B cell (primary cell): ENCODE measurements at regions not wholly inside any gene's neighbourhood (a gene's known extent, or its start where the extent isn't known, plus 50 kb on each side); places are given as distances from the start of the nearest gene placed in this dataset.

Source experiments
- ATAC-seq: fragments of 200-7000 bp; cut with Tn5 transposase; one replicate; pipeline ENCODE4 v1.10.0; 2021; ENCODE audit warnings: low read depth, mild to moderate bottlenecking, moderate number of reproducible peaks, moderate library complexity
- CTCF ChIA-PET: fragments of 350-600 bp; sonication (Branson Sonifier 250); formaldehyde crosslinking; loops from one replicate; lab custom pipeline; 2021; ENCODE audit warnings: antibody characterized with exemption, inconsistent platforms; lab: Charles Lee
- POLR2A ChIA-PET: fragments of 350-600 bp; sonication (Branson Sonifier 250); formaldehyde crosslinking; loops from one replicate; lab custom pipeline; 2021; ENCODE audit warnings: antibody characterized with exemption; lab: Charles Lee
- DNase-seq: peaks from one replicate; pipeline ENCODE4 v3.0.0; 2013
- H2AFZ ChIP-seq: 2 replicates; pipeline ENCODE4 v1.6.1; 2012; ENCODE audit warnings: mild to moderate bottlenecking, low read depth, low read length; ENCODE audit not compliant: insufficient read depth, poor library complexity, severe bottlenecking
- H3K27ac ChIP-seq, 2 donors: 1 replicate in 1 of 2; 2 replicates in 1 of 2; pipeline ENCODE4 v1.5.1; 2012 to 2013; ENCODE audit warnings: low read length in 2 of 2, mild to moderate bottlenecking in 2 of 2, moderate library complexity in 1 of 2
- H3K27me3 ChIP-seq, 4 experiments: fragments of 200-600 bp in 1 of 4; sonication (generic) in 1 of 4; replicated peaks in 1 of 4; 1 replicate in 2 of 4; 2 replicates in 2 of 4; pipeline versions ENCODE4 v1.6.1 to v1.7.0; 2013 to 2016; ENCODE audit warnings: low read length in 3 of 4, mild to moderate bottlenecking in 2 of 4, mixed read lengths in 1 of 4, moderate library complexity in 1 of 4; ENCODE audit not compliant: insufficient read depth in 4 of 4, control insufficient read depth in 3 of 4; ENCODE audit errors: control extremely low read depth in 1 of 4
- H3K36me3 ChIP-seq, 2 experiments: replicated peaks in 1 of 2; 1 replicate in 1 of 2; 2 replicates in 1 of 2; pipeline versions ENCODE4 v1.6.1 to v1.7.1; 2013; ENCODE audit warnings: low read length in 1 of 2; ENCODE audit not compliant: insufficient read depth in 2 of 2, control insufficient read depth in 1 of 2; ENCODE audit errors: control extremely low read depth in 1 of 2, extremely low read depth in 1 of 2
- H3K4me1 ChIP-seq, 2 donors: fragments of 200-600 bp in 1 of 2; sonication (generic) in 1 of 2; 1 replicate in 1 of 2; 2 replicates in 1 of 2; pipeline versions ENCODE4 v1.5.1 to v1.6.1; 2013 to 2017; ENCODE audit warnings: low read length in 2 of 2; ENCODE audit not compliant: control insufficient read depth in 2 of 2, insufficient read depth in 2 of 2
- H3K4me2 ChIP-seq: replicated peaks from 2 replicates; pipeline ENCODE3; 2012; ENCODE audit warnings: mild to moderate bottlenecking, low read depth, low read length; ENCODE audit not compliant: poor library complexity, severe bottlenecking
- H3K4me3 ChIP-seq, 5 experiments: fragments of 200-600 bp in 1 of 5; sonication (generic) in 1 of 5; 1 replicate in 3 of 5; 2 replicates in 2 of 5; pipeline versions ENCODE4 v1.5.1 to v1.7.0; 2011 to 2016; ENCODE audit warnings: low read length in 4 of 5, mild to moderate bottlenecking in 4 of 5, low read depth in 2 of 5, control low read depth in 1 of 5, moderate library complexity in 1 of 5; ENCODE audit not compliant: insufficient read depth in 1 of 5; ENCODE audit errors: control extremely low read depth in 1 of 5, extremely low read depth in 1 of 5
- H3K79me2 ChIP-seq: fragments of 200-600 bp; sonication (generic); one replicate; pipeline ENCODE4 v1.6.0; 2016; ENCODE audit warnings: low read length; ENCODE audit not compliant: control insufficient read depth, insufficient read depth
- H3K9ac ChIP-seq: fragments of 200-600 bp; sonication (generic); 2 replicates; pipeline ENCODE4 v1.6.1; 2017; ENCODE audit warnings: mild to moderate bottlenecking, low read length, moderate library complexity
- H3K9me3 ChIP-seq, 3 donors: one replicate each; pipeline versions ENCODE4 v1.6.1 to v1.7.1; 2013; ENCODE audit warnings: low read length in 2 of 3; ENCODE audit not compliant: control insufficient read depth in 2 of 3, insufficient read depth in 1 of 3; ENCODE audit errors: control extremely low read depth in 1 of 3
- H4K20me1 ChIP-seq: 2 replicates; pipeline ENCODE4 v1.6.0; 2012; ENCODE audit warnings: mild to moderate bottlenecking, low read length; ENCODE audit not compliant: insufficient read depth, control insufficient read depth, poor library complexity, severe bottlenecking
- H3K27ac Mint-ChIP-seq: one replicate; pipeline ENCODE4 v1.8.0; 2021; ENCODE audit warnings: mixed read lengths
- H3K27me3 Mint-ChIP-seq: one replicate; pipeline ENCODE4 v1.8.0; 2021; ENCODE audit warnings: mixed read lengths
- H3K4me1 Mint-ChIP-seq: one replicate; pipeline ENCODE4 v1.8.0; 2021; ENCODE audit warnings: mixed read lengths
- H3K4me3 Mint-ChIP-seq: one replicate; pipeline ENCODE4 v1.8.0; 2021; ENCODE audit warnings: mixed read lengths
- H3K9me3 Mint-ChIP-seq: one replicate; pipeline ENCODE4 v1.8.0; 2022; ENCODE audit warnings: mixed read lengths; ENCODE audit not compliant: insufficient read depth
- EZH2 ChIP-seq: IDR thresholded peaks from 2 replicates; pipeline ENCODE4 v1.6.1; 2012; ENCODE audit warnings: borderline replicate concordance, low read depth, mild to moderate bottlenecking, moderate library complexity, low read length; ENCODE audit not compliant: insufficient read depth, poor library complexity, severe bottlenecking
- WGBS: methylation state at CpG from one replicate; pipeline ENCODE4 v1.1.5; 2013; ENCODE audit warnings: missing lambda C conversion rate; ENCODE audit not compliant: insufficient coverage; 5-methylcytosine and 5-hydroxymethylcytosine counted together
- intact Hi-C: fragments of 100-400 bp; cut with micrococcal nuclease; formaldehyde crosslinking; loops from one replicate; pipeline ENCODE4 v1.10.0; 2022
- TF ChIP-seq, protein P1 (sequence below): fragments of 200-600 bp; IDR thresholded peaks from one replicate; pipeline ENCODE4 v1.8.0; 2022; ENCODE audit warnings: antibody characterized with exemption, mild to moderate bottlenecking

DNA sequence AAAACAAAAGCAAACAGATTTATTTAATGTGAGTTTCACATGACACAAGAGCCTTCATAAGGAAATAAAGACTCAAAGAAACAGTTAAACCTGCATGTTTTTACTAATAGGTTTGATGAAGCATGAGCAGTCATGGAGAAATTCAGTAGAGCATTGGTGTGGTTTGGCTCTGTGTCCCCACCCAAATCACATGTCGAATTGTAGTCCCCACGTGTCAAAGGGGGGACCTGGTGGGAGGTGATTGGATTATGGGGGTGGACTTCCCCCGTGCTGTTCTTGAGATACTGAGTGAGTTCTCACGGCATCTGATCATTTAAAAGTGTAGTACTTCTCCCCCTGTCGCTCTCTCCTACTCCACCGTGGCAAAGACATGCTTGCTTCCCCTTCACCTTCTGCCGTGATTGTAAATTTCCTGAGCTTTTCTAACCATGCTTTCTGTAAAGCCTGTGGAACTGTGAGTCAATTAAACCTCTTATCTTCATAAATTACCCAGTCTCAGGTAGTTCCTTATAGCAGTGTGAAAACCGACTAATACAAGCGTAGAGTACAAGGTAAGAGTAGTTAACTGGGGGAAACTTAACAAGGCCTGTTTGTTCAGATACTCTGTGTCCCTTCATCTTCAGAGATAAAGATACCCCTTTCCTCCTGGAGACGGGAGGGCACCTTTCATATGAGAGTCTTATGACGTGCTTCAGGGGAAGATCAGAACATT lies 354.8 kb downstream of the SIPA1L2 start:
- Mint-ChIP-seq H3K4me1 (no peaks in the 10 kb centered on the region), H3K4me3 (no peak overlapping the region), H3K9me3 (no peaks in the 10 kb centered on the region), H3K27me3 (peaks cover 15% of the 10 kb centered on the region), H3K27ac (no peak overlapping the region)
- no peaks in the 10 kb centered on the region for H3K9me3 ChIP-seq
- no peaks in the 10 kb centered on the region for H4K20me1 ChIP-seq
- ChIA-PET CTCF (no interaction called here), POLR2A (no interaction called here)
- H3K79me2 ChIP-seq = no peaks in the 10 kb centered on the region
- no peak overlapping the region for H2AFZ ChIP-seq
- no peak for TF ChIP-seq EZH2
- TF ChIP-seq, protein P1, sequence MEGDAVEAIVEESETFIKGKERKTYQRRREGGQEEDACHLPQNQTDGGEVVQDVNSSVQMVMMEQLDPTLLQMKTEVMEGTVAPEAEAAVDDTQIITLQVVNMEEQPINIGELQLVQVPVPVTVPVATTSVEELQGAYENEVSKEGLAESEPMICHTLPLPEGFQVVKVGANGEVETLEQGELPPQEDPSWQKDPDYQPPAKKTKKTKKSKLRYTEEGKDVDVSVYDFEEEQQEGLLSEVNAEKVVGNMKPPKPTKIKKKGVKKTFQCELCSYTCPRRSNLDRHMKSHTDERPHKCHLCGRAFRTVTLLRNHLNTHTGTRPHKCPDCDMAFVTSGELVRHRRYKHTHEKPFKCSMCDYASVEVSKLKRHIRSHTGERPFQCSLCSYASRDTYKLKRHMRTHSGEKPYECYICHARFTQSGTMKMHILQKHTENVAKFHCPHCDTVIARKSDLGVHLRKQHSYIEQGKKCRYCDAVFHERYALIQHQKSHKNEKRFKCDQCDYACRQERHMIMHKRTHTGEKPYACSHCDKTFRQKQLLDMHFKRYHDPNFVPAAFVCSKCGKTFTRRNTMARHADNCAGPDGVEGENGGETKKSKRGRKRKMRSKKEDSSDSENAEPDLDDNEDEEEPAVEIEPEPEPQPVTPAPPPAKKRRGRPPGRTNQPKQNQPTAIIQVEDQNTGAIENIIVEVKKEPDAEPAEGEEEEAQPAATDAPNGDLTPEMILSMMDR = no peak
- no peaks in the 10 kb centered on the region for H3K27me3 ChIP-seq
- intact Hi-C loops = no loop called here
- H3K4me1 ChIP-seq = no peaks in the 10 kb centered on the region
- no peak overlapping the region for H3K9ac ChIP-seq
- no peak for DNase-seq
- 85% methylated on average over 4 of the region's 11 CpGs for WGBS
- H3K4me3 ChIP-seq = no peak overlapping the region
- no peak for ATAC-seq
- no peaks in the 10 kb centered on the region for H3K36me3 ChIP-seq
- no peak overlapping the region for H3K4me2 ChIP-seq
- no peak overlapping the region for H3K27ac ChIP-seq

DNA sequence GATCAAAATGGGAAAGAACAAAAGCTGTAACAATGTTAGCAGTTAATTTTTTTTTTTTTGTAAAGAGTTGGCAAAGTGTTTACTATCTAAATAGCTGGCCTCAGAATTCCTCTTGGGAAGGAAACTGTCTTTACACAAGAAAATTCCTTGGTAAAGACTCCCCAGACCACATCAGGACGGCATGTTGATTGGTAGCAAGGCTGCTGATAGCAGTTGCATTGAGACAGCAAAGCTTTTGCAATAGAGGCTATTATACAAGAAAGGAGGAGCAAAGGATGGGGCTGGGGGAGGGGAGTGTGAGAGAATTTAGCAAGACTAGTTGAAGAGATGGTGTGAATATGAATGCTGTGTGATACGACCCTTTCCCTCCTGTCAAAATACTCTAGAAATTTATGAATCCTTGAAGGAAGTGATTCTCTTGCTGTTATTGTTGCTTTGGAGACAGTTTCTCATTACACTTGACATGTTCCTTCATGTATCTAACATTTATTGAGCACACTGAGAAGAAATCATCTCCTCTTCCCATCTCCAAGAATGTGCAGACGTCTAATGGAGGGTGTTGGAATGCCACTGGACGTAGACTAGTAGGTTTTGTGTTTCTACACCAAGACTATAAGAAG lies 355.6 kb downstream of the SIPA1L2 start:
- Histone ChIP-seq H2AFZ (no peak overlapping the region), H3K4me1 (no peaks in the 10 kb centered on the region), H3K9me3 (no peaks in the 10 kb centered on the region), H3K27ac (no peak overlapping the region), H3K4me2 (no peak overlapping the region), H3K27me3 (no peaks in the 10 kb centered on the region), H4K20me1 (no peaks in the 10 kb centered on the region), H3K9ac (no peak overlapping the region), H3K79me2 (no peaks in the 10 kb centered on the region), H3K4me3 (no peak overlapping the region), H3K36me3 (no peaks in the 10 kb centered on the region)
- CTCF ChIA-PET = no interaction called here
- TF ChIP-seq, protein P1 = no peak
- POLR2A ChIA-PET = no interaction called here
- Mint-ChIP-seq H3K27ac (no peak overlapping the region), H3K4me3 (no peak overlapping the region), H3K27me3 (peaks cover 15% of the 10 kb centered on the region), H3K4me1 (no peaks in the 10 kb centered on the region), H3K9me3 (no peaks in the 10 kb centered on the region)
- intact Hi-C loops = no loop called here
- no CpG with 5 or more reads among the region's 4 CpGs for WGBS
- no peak for DNase-seq
- ATAC-seq = no peak
